ENCODE measurements at regions not wholly inside any gene's neighbourhood (a gene's known extent, or its start where the extent isn't known, plus 50 kb on each side); places are given as distances from the start of the nearest gene placed in this dataset.

- TF ChIP-seq, protein P1, sequence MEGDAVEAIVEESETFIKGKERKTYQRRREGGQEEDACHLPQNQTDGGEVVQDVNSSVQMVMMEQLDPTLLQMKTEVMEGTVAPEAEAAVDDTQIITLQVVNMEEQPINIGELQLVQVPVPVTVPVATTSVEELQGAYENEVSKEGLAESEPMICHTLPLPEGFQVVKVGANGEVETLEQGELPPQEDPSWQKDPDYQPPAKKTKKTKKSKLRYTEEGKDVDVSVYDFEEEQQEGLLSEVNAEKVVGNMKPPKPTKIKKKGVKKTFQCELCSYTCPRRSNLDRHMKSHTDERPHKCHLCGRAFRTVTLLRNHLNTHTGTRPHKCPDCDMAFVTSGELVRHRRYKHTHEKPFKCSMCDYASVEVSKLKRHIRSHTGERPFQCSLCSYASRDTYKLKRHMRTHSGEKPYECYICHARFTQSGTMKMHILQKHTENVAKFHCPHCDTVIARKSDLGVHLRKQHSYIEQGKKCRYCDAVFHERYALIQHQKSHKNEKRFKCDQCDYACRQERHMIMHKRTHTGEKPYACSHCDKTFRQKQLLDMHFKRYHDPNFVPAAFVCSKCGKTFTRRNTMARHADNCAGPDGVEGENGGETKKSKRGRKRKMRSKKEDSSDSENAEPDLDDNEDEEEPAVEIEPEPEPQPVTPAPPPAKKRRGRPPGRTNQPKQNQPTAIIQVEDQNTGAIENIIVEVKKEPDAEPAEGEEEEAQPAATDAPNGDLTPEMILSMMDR (IDR thresholded peaks at IDR 0.05), result no peak
- Mint-ChIP-seq H3K4me1 (ENCODE audit: low read depth) (no peaks in the 10 kb centered on the region), H3K4me3 (no peak overlapping the region), H3K27ac (no peak overlapping the region), H3K27me3 (ENCODE audit: insufficient read depth) (peaks cover 4% of the 10 kb centered on the region), H3K9me3 (no peaks in the 10 kb centered on the region), H3K36me3 (ENCODE audit: low read depth) (no peaks in the 10 kb centered on the region)
- no peak for DNase-seq
These were observed 61.3 kb upstream of the DBX1 start for GRCh38 chr11:20221566-20221965.

- Mint-ChIP-seq H3K4me3 (no peak overlapping the region), H3K36me3 (ENCODE audit: low read depth) (no peaks in the 10 kb centered on the region), H3K9me3 (no peaks in the 10 kb centered on the region), H3K27ac (no peak overlapping the region), H3K4me1 (ENCODE audit: low read depth) (no peaks in the 10 kb centered on the region), H3K27me3 (ENCODE audit: insufficient read depth) (peaks cover 11% of the 10 kb centered on the region)
- TF ChIP-seq, protein P1 (IDR thresholded peaks at IDR 0.05), result no peak
- DNase-seq, result no peak
These were observed 53.5 kb upstream of the DBX1 start for GRCh38 chr11:20213790-20214189.

GRCh38 chr11:20211691-20212090 is 51.4 kb upstream of the DBX1 start:
- Mint-ChIP-seq H3K27me3 (ENCODE audit: insufficient read depth) (peaks cover 27% of the 10 kb centered on the region), H3K9me3 (no peaks in the 10 kb centered on the region)

More at GRCh38 chr11:20211691-20212090, 51.4 kb upstream of the DBX1 start:
- H3K27ac Mint-ChIP-seq, result no peak overlapping the region
- TF ChIP-seq, protein P1 (IDR thresholded peaks at IDR 0.05), result no peak
- no peaks in the 10 kb centered on the region for H3K4me1 Mint-ChIP-seq (ENCODE audit: low read depth)
- H3K36me3 Mint-ChIP-seq (ENCODE audit: low read depth), result no peaks in the 10 kb centered on the region
- no peak overlapping the region for H3K4me3 Mint-ChIP-seq
- DNase-seq, result no peak

Data from HFFc6 (cell line).